Esophagus squamous epithelium (tissue), 4 donors: ENCODE measurements at regions not wholly inside any gene's neighbourhood (a gene's known extent, or its start where the extent isn't known, plus 50 kb on each side); places are given as distances from the start of the nearest gene placed in this dataset.

Experiments
- POLR2A ChIP-seq, 4 donors: fragments of 450-650 bp; IDR thresholded peaks; one replicate each; pipeline ENCODE4 v1.6.1; 2017; ENCODE audit warnings: antibody characterized with exemption in 4 of 4, mild to moderate bottlenecking in 4 of 4, moderate library complexity in 3 of 4
- TF ChIP-seq, protein P1 (sequence below), 6 experiments: fragments of 450-650 bp in 4 of 6; fragments of 200-600 bp in 2 of 6; sonication (generic) in 2 of 6; IDR thresholded peaks; one replicate each; pipeline ENCODE4 v1.5.1; 2016 to 2019; ENCODE audit warnings: antibody characterized with exemption in 6 of 6, mild to moderate bottlenecking in 4 of 6, moderate library complexity in 4 of 6

DNA sequence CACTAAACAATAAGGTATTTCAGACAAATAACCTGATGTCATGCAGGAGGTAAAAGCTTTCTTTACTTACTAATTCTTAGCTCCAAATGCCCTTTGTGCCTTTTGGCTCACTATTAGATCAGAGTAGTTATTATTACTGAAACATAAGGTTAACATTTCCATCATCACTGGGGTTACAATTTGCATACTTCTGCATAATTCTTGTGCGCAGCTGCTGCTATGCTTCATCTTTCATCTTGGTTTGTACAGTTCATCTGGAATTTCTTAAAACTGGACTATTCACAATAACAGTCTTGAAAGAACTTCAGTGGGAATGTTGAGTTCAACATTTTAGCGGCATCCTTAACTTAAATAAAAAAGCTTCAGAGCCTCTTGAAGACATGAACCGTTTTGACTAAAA is 383.2 kb upstream of the ADAMTS9 start:
- TF ChIP-seq, protein P1, sequence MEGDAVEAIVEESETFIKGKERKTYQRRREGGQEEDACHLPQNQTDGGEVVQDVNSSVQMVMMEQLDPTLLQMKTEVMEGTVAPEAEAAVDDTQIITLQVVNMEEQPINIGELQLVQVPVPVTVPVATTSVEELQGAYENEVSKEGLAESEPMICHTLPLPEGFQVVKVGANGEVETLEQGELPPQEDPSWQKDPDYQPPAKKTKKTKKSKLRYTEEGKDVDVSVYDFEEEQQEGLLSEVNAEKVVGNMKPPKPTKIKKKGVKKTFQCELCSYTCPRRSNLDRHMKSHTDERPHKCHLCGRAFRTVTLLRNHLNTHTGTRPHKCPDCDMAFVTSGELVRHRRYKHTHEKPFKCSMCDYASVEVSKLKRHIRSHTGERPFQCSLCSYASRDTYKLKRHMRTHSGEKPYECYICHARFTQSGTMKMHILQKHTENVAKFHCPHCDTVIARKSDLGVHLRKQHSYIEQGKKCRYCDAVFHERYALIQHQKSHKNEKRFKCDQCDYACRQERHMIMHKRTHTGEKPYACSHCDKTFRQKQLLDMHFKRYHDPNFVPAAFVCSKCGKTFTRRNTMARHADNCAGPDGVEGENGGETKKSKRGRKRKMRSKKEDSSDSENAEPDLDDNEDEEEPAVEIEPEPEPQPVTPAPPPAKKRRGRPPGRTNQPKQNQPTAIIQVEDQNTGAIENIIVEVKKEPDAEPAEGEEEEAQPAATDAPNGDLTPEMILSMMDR (IDR thresholded peaks at IDR 0.05): no peak
- TF ChIP-seq POLR2A (IDR thresholded peaks at IDR 0.05): no peak
